Heart right ventricle (tissue), 16 donors: ENCODE measurements at regions not wholly inside any gene's neighbourhood (a gene's known extent, or its start where the extent isn't known, plus 50 kb on each side); places are given as distances from the start of the nearest gene placed in this dataset.

Experiments used
- ATAC-seq, 8 donors: fragments of 200-7000 bp; cut with Tn5 transposase; one replicate each; pipeline ENCODE4 v1.9.1; 2020; ENCODE audit warnings: mild to moderate bottlenecking in 8 of 8, moderate library complexity in 8 of 8, moderate number of reproducible peaks in 1 of 8
- DNase-seq, 2 donors: peaks; one replicate each; pipeline ENCODE4 v3.0.0-alpha.2; 2020
- H3K27ac ChIP-seq, 10 donors: fragments of 200-600 bp; sonication (generic) in 2 of 10; one replicate each; pipeline versions ENCODE4 v1.5.0 to v1.8.0; 2020 to 2022; ENCODE audit warnings: mild to moderate bottlenecking in 3 of 10
- H3K27me3 ChIP-seq, 7 donors: fragments of 200-600 bp; one replicate each; pipeline ENCODE4 v1.8.0; 2021 to 2022; ENCODE audit warnings: mild to moderate bottlenecking in 2 of 7
- H3K36me3 ChIP-seq, 9 donors: fragments of 200-600 bp; sonication (generic) in 1 of 9; one replicate each; pipeline versions ENCODE4 v1.5.0 to v1.8.0; 2020 to 2022; ENCODE audit warnings: mild to moderate bottlenecking in 2 of 9
- H3K4me1 ChIP-seq, 9 donors: fragments of 200-600 bp; sonication (generic) in 1 of 9; one replicate each; pipeline versions ENCODE4 v1.5.0 to v1.8.0; 2020 to 2022; ENCODE audit warnings: mild to moderate bottlenecking in 4 of 9
- H3K4me3 ChIP-seq, 10 donors: fragments of 200-600 bp; sonication (generic) in 2 of 10; one replicate each; pipeline versions ENCODE4 v1.5.0 to v1.8.0; 2020 to 2022; ENCODE audit warnings: mild to moderate bottlenecking in 7 of 10, moderate library complexity in 2 of 10
- H3K9me3 ChIP-seq, 11 donors: fragments of 200-600 bp in 10 of 11; sonication (generic) in 2 of 11; one replicate each; pipeline versions ENCODE4 v1.5.0 to v1.8.0; 2013 to 2022; ENCODE audit warnings: mild to moderate bottlenecking in 2 of 11, control low read depth in 1 of 11, moderate library complexity in 1 of 11
- CTCF ChIP-seq, 9 donors: fragments of 200-600 bp; sonication (generic) in 2 of 9; IDR thresholded peaks; one replicate each; pipeline versions ENCODE4 v1.5.0 to v1.8.0; 2021 to 2022; ENCODE audit warnings: antibody characterized with exemption in 9 of 9, mild to moderate bottlenecking in 5 of 9, moderate library complexity in 1 of 9
- WGBS, 2 donors: extraction: QIAGEN DNeasy Blood & Tissue Kit; methylation state at CpG; one replicate each; pipeline ENCODE4 v1.1.7; 2013; ENCODE audit warnings: inconsistent platforms in 1 of 2; 5-methylcytosine and 5-hydroxymethylcytosine counted together
- intact Hi-C, 10 donors: fragments of 100-400 bp; cut with DNase I; formaldehyde crosslinking; loops; one replicate each; pipeline versions ENCODE4 v1.11.1 to v1.14.2; 2022
- donor health status: Arrhythmogenic right ventricular cardiomyopathy.
- donor health status: ischemic (EF 13 %, LVEDD 7.1; RV severe dilation, severe dysfunction).
- donor health status: healthy with polysubstance abuse.
- donor health status: DM: no; HTN: yes; CAD: no.
- donor health status: DM: no; HTN: no; CAD: no.
- donor health status: ischemic (EF 25% LVEDD 6.9; RV normal size, moderate dysfunction).
- donor health status: ischemic (EF 25% LVEDD 5.7; RV mildly dilated, moderate dysfunction).
- donor health status: healthy.
- donor health status: DM: yes; HTN: yes; CAD: no.
- donor health status: Ischemic cardiomyopathy.
- donor health status: ischemic (EF 35%, LVEDD 5.7; RV mildly dilated, moderate dysfunction).
- donor health status: nonischemic (EF 11% LVEDD 7.7; RV severe dilation, severe dysfunction).
- donor health status: DM: yes; HTN: yes; CAD: no.
- donor health status: PGD.
- donor health status: ischemic (EF 29% LVEDD 5.4; RV normal size, mild dysfunction).
- donor health status: nonischemic (EF 23%, LVEDD 6.1; RV moderate dilation, normal function).

- Histone ChIP-seq H3K4me1 (no peaks in the 10 kb centered on the region), H3K27ac (no peak overlapping the region), H3K4me3 (no peak overlapping the region), H3K36me3 (no peaks in the 10 kb centered on the region), H3K9me3 (peaks cover 0 to under 1% (median 0%) of the 10 kb centered on the region in 11 donors), H3K27me3 (peaks cover 0 to 46% (median 7%) of the 10 kb centered on the region in 7 donors)
- no peak for TF ChIP-seq CTCF (IDR thresholded peaks at IDR 0.05)
- WGBS, 2 donors: 52 to 59% methylated on average over 7 of the region's 7 CpGs
- intact Hi-C loops: no loop called here
- DNase-seq (no peak), ATAC-seq (no peak)
Measured at GRCh38 chr13:94947965-94948371, 235.6 kb upstream of the SOX21 start.

- no peak for DNase-seq
- Histone ChIP-seq H3K9me3 (peaks cover 0 to 6% (median 0%) of the 10 kb centered on the region in 11 donors), H3K27me3 (peaks cover 0 to 43% (median 7%) of the 10 kb centered on the region in 7 donors), H3K4me3 (no peak overlapping the region), H3K4me1 (no peaks in the 10 kb centered on the region), H3K36me3 (no peaks in the 10 kb centered on the region), H3K27ac (no peak overlapping the region)
- WGBS, 2 donors: 75 to 77% methylated on average over 5 of the region's 5 CpGs
- no peak for TF ChIP-seq CTCF (IDR thresholded peaks at IDR 0.05)
- no peak for ATAC-seq
- intact Hi-C loops: no loop called here
Measured at GRCh38 chr13:94947392-94947791, 235.0 kb upstream of the SOX21 start.

- no peaks in the 10 kb centered on the region for H3K4me1 ChIP-seq
- no peak for TF ChIP-seq CTCF (IDR thresholded peaks at IDR 0.05)
Measured at GRCh38 chr13:94946039-94946438, 233.7 kb upstream of the SOX21 start.

DNA sequence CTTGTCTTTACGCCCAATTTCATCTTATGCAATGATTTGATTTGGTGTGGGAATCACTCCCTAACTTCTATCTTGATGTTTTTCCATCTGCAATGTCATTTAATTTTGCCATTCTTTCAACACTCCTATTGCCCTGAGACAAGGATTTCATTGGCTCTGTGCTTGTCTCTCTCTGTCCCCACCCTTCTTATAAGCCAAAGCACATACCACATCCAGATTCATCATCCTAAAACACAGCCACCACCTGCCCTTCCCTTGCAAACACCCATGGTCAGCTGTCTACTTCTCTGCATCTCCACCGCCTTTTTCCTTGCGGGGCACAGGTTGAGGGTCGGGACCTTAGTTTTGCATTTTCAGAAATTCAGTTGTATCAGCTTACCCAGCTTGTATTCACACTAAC is 225.8 kb upstream of the SOX21 start:
- no peak for DNase-seq
- Histone ChIP-seq H3K27me3 (peaks cover 0 to 8% (median 0%) of the 10 kb centered on the region in 7 donors), H3K4me3 (no peak overlapping the region), H3K36me3 (no peaks in the 10 kb centered on the region), H3K4me1 (no peaks in the 10 kb centered on the region), H3K27ac (no peak overlapping the region), H3K9me3 (peaks cover 0 to 17% (median 0%) of the 10 kb centered on the region in 11 donors)
- intact Hi-C loops: no loop called here
- no peak for TF ChIP-seq CTCF (IDR thresholded peaks at IDR 0.05)
- 78 to 84% methylated on average over 4 of the region's 4 CpGs for WGBS, 2 donors
- no peak for ATAC-seq

More at GRCh38 chr13:94946039-94946438, 233.7 kb upstream of the SOX21 start:
- peaks cover 0 to 38% (median 7%) of the 10 kb centered on the region in 7 donors for H3K27me3 ChIP-seq
- WGBS, 2 donors: 87 to 93% methylated on average over 5 of the region's 5 CpGs
- peaks cover 0 to 11% (median 0%) of the 10 kb centered on the region in 11 donors for H3K9me3 ChIP-seq
- no peaks in the 10 kb centered on the region for H3K36me3 ChIP-seq
- ATAC-seq (no peak), DNase-seq (no peak)
- no peak overlapping the region for H3K27ac ChIP-seq
- intact Hi-C loops: no loop called here
- H3K4me3 ChIP-seq: no peak overlapping the region
